ENCODE measurements at regions not wholly inside any gene's neighbourhood (a gene's known extent, or its start where the extent isn't known, plus 50 kb on each side); places are given as distances from the start of the nearest gene placed in this dataset.

- no peak for TF ChIP-seq CTCF (IDR thresholded peaks at IDR 0.05)
- Histone ChIP-seq H3K9me3 (no peaks in the 10 kb centered on the region), H3K27me3 (no peaks in the 10 kb centered on the region), H3K27ac (no peak overlapping the region), H3K4me3 (ENCODE audit: low read depth in 1 of 2, low read length in 1 of 2) (no peak overlapping the region), H3K4me1 (ENCODE audit: control insufficient read depth in 1 of 2, insufficient read depth in 1 of 2, low read depth in 1 of 2, low read length in 1 of 2) (no peaks in the 10 kb centered on the region), H3K36me3 (no peaks in the 10 kb centered on the region)
Observed at GRCh38 chr20:51318058-51318949, 224.2 kb downstream of the NFATC2 start.

- Histone ChIP-seq H3K27me3 (peaks cover 5% of the 10 kb centered on the region), H3K4me3 (ENCODE audit: low read depth in 1 of 2, low read length in 1 of 2) (no peak overlapping the region), H3K27ac (no peak overlapping the region), H3K36me3 (no peaks in the 10 kb centered on the region), H3K9me3 (no peaks in the 10 kb centered on the region), H3K4me1 (ENCODE audit: control insufficient read depth in 1 of 2, insufficient read depth in 1 of 2, low read depth in 1 of 2, low read length in 1 of 2) (no peaks in the 10 kb centered on the region)
- TF ChIP-seq CTCF (IDR thresholded peaks at IDR 0.05), result no peak
Observed at GRCh38 chr20:51315390-51315789, 227.1 kb downstream of the NFATC2 start.

DNA sequence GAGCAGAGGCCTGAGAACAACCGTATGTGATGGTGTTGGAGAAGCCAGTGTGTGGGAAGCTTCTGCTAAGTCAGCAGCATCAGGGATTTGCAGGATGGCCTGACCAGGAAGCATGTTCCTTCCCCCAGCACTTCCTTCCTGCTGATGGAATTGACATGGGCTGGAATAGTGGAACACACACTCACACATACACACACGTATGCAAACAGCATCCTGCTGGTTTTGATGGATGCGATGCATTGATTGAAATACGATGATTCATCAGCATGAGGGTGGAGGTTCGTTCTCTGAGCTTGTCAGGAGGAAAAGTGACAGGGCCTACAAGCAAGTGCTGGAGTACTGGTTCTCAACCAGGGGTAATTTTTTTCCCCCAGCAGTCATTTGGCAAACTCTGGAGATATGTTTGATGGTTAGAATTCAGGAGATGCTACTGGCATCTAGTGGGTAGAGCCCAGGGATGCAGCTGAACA is 229.1 kb downstream of the NFATC2 start:
- Histone ChIP-seq H3K9me3 (no peaks in the 10 kb centered on the region), H3K27me3 (peaks cover 17% of the 10 kb centered on the region), H3K4me3 (ENCODE audit: low read depth in 1 of 2, low read length in 1 of 2) (no peak overlapping the region), H3K4me1 (ENCODE audit: control insufficient read depth in 1 of 2, insufficient read depth in 1 of 2, low read depth in 1 of 2, low read length in 1 of 2) (no peaks in the 10 kb centered on the region), H3K27ac (no peak overlapping the region), H3K36me3 (no peaks in the 10 kb centered on the region)
- TF ChIP-seq CTCF (IDR thresholded peaks at IDR 0.05), result no peak

DNA sequence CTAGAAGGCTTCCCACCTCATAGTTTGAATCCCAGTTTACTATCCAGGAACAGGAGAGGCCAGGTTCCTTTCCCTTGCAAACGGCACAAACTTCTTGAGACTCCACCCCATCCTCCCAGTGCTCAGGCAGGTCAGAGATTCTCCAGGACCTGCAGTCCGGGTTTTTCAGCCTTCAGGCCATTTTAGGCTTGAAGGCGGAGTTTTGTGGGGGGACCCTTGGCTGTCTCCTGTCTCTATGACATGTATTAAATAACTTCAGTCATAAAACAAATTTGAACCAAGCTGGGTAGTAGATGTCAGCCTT is 230.1 kb downstream of the NFATC2 start:
- no peaks in the 10 kb centered on the region for H3K36me3 ChIP-seq
- no peak for TF ChIP-seq CTCF (IDR thresholded peaks at IDR 0.05)
- H3K27me3 ChIP-seq, result peaks cover 27% of the 10 kb centered on the region
- H3K4me3 ChIP-seq (ENCODE audit: low read depth in 1 of 2, low read length in 1 of 2), result no peak overlapping the region
- H3K9me3 ChIP-seq, result no peaks in the 10 kb centered on the region
- H3K27ac ChIP-seq, result no peak overlapping the region
- no peaks in the 10 kb centered on the region for H3K4me1 ChIP-seq (ENCODE audit: control insufficient read depth in 1 of 2, insufficient read depth in 1 of 2, low read depth in 1 of 2, low read length in 1 of 2)

- no peaks in the 10 kb centered on the region for H3K9me3 ChIP-seq
- no peak for TF ChIP-seq CTCF (IDR thresholded peaks at IDR 0.05)
Observed at GRCh38 chr20:51311636-51312479, 230.7 kb downstream of the NFATC2 start.

More at GRCh38 chr20:51311636-51312479, 230.7 kb downstream of the NFATC2 start:
- Histone ChIP-seq H3K27me3 (peaks cover 31% of the 10 kb centered on the region), H3K4me1 (ENCODE audit: control insufficient read depth in 1 of 2, insufficient read depth in 1 of 2, low read depth in 1 of 2, low read length in 1 of 2) (no peaks in the 10 kb centered on the region), H3K36me3 (no peaks in the 10 kb centered on the region), H3K27ac (no peak overlapping the region), H3K4me3 (ENCODE audit: low read depth in 1 of 2, low read length in 1 of 2) (no peak overlapping the region)

All from neutrophil (primary cell).